Left hindlimb (tissue), 1 donor: ENCODE measurements at regions not wholly inside any gene's neighbourhood (a gene's known extent, or its start where the extent isn't known, plus 50 kb on each side); places are given as distances from the start of the nearest gene placed in this dataset.

ENCODE experiments used
- DNase-seq: peaks from one replicate; pipeline ENCODE4 v3.0.0-alpha.2; 2018

- DNase-seq, result no peak
Measured at GRCh38 chr18:42271647-42272414, 316.8 kb downstream of the PIK3C3 start.

DNA sequence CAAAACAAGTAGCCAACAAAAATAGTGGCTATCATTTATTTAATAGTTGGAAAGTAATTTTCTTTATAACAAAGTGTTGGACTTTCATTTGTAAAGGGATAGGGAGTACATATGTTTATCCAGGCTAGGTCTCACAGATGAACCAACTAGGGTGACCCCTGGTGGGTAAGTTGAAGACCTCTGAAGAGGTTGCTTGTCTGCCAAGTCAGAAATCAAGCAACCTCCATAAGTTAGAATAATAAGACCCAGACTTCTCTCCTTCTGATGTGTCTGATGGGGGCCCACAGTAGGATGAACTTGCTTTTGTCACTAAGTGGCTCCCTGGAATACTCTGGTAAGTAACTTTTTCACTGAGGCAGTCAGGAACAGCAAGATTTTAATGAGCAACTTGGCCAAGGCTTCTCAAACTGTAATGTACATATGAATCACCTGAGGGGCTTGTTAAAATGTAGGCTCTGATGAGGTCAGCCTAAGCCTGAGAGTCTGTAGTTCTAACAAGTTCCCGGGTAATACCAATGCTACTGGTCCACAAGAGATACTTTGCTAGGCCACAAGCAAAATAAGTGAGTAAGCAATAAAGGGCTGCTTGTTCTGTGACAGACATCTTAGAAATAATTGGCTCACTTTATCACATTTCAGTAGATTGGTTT lies 319.6 kb downstream of the PIK3C3 start:
- DNase-seq, result no peak

GRCh38 chr18:42275138-42275535 lies 320.1 kb downstream of the PIK3C3 start:
- no peak for DNase-seq

DNA sequence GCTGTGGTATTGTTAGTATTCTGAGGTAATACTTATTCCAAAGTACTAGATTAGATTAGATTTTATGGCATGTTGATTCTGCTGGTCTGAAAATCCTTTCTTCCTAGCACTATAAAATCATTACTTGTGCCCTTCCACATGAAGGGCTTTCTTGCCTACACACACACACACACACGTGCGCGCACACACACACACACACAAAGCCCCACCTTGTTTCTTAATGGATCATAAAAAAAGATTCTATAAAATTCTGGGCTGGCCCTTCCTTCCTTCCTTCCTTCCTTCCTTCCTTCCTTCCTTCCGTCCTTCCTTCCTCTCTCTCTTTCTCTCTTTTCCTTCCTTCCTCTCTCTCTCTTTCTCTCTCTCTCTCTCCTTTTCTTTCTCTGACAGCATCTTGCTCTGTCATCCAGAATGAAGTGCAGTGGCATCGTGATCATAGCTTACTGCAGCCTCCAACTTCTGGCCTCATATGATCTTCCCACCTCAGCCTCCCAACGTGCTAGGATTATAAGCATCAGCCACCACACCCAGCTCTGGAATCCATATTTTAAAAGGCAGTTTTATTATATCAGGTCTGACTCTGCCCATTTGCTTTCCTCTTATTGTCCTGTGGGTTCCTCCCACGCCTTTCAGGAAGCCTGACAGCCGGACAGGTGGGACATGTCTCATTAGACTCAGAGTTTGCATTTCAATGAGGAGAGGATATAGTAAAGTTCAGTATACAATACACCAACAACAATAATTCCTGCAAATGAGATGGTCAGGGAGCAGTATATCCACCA lies 321.1 kb downstream of the PIK3C3 start:
- DNase-seq, result no peak

DNA sequence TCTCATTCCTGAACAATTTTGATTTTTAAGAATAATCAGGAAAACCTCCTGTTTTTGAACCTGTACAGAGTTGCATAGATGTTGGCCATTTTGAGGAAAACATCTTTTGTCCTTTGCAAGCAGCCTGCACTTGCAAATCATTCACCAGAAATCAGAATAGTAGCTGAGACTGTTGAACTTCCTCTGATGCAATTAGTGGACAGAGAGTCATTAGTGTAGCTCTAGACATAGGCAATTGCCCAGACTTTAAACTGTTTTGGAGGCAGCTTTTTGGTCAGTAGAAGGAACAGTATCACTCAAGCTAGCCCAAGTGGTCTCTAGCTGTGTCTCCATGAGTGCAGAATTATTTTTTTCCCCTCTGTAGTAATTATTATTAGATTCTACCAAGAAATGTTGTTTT lies 326.1 kb downstream of the PIK3C3 start:
- no peak for DNase-seq

DNA sequence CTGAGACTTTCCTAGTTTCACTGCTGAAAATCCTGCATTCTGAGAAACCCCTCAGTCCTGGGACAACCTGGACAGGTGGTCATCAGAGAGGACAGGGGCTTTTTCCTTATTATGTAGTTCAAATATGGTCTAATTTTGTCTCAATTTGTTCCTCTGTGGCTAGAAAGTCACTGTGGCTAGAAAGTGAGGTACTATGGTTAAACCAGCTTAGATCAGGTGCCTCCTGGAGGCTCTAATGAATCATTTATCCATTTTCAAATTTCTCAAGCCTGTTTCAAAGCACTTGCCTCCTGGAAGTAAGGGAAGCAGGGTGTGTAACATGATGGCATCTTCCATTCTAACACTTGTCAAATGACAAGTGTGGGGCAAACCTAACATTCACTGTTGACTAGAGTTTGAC lies 326.8 kb downstream of the PIK3C3 start:
- no peak for DNase-seq

DNA sequence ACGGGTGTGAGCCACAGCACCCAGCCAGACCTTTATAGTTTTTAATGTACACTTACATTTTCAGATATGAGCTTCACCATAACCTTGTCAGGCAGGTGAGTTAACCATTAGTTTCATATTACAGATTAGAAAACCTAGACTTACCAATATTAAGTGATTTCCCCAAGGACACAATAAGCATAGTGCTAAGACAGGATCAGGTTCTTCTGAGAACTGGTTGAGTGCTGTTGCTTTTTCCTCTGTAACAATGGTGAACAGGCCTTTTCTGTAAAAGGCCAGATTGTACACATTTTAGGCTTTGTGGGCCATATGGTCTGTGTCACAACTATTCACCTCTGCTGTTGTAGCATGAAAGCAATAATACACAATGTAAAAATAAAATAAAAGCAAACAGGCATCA lies 332.0 kb downstream of the PIK3C3 start:
- DNase-seq, result no peak

DNA sequence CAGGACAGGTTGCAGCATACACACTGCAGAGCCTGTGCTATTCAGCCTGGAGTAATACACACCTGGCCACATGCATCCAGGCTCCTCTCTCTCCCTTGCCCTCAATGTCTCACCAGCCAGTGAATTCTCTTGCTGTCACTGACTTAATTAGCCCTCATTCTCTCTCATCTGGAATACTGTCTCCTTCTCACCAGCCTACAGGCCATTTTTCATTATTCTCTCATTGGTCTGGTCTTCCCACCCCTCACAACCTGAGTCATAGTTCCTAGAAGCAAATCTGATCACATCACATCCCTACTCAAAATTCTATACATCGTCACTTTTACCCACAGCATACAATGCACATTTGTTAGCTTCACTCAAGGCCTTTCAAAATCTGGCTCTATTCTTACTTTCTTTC lies 333.1 kb downstream of the PIK3C3 start:
- DNase-seq, result no peak

DNA sequence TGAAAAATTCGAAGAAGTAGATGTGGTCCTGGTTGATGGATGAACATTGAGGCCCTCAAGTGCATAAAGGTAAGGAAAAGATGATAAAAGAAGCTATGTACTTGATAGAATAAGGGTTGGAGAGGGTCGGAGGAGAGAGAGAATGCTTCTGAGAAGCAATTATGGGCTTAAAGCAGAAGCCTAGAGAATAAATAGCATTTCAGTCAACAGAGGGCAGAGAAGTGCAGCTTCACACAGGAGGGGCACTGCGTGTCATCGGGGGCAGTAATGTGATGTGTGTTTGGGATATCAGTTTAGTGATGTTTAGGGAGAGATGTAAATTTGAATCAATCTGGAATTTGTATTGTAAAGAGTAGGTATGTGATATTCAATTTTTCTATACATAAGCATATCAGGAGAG lies 334.5 kb downstream of the PIK3C3 start:
- DNase-seq, result no peak

GRCh38 chr18:42290318-42291307 lies 335.6 kb downstream of the PIK3C3 start:
- DNase-seq, result no peak

DNA sequence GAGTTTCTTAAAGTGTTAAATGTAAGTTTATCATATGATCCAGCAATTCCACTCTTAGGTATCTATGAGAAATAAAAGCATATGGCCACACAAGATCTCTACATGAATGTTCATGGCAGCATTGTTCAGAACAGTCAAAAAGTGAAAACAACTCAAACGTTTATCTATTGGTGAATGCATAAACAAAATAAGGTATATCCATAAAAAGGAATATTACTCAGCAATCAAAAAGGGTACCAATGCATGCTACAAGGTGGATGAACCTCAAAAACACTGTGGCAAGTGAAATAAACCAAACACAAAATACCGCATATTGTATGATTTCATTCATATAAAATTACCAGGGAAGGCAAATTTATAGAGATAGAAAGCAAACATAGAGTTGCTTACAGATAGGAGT lies 337.6 kb downstream of the PIK3C3 start:
- no peak for DNase-seq

DNA sequence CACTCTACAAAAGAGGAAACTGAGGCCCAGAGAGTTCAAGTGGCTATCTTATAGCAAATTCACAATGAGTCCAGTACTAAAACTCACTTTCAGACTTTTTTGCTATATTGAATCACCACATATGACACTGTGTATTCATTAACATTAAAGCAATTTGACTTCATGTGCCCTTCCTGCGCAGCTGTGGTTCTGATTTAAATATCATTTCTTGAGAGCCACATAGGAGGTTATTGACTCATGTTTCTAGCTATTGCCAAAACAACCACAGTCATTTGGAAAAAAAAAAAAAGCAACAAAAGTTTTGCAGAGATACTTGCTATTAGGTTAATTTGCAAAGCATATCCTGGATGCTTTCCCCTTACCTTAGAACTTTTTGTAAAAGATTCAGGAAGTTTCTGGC lies 341.2 kb downstream of the PIK3C3 start:
- DNase-seq, result no peak

- DNase-seq, result no peak
Measured at GRCh38 chr18:42296723-42297122, 341.7 kb downstream of the PIK3C3 start.

GRCh38 chr18:42298759-42299675 lies 344.0 kb downstream of the PIK3C3 start:
- DNase-seq, result peak; percentile 74

DNA sequence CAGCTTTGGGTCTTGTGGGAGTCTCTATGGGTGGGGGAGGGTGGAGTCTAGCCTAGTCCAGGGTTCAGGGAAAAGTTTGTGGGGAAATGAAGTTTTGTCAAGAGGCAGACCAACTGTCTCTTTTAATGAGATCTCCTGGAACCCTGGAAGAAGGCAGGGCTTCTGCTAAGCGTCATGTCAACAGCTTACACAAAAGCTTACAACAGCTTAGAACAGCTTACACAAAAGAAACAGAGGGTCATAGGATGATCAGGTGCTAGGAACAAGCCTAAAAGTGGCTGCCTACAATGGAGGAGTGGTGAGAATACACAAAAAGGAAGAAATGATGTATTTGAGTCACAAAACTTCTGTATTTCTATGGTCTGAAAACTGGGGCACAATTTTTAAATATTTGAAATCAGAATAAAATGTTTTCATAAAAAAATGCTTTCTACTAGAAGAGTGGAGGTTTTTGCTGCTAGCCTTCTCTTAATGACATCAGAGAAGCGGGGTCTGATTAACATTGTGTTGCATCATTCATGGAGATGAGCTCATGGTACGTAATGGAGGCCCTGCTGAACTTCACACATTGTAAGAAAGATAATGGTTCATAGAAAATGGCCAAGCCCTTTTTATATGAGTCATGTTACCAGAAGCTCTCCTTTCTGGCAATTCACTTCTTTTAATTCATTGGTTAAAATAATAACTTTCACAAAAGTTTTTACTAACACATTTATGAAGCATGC lies 351.0 kb downstream of the PIK3C3 start:
- no peak for DNase-seq

DNA sequence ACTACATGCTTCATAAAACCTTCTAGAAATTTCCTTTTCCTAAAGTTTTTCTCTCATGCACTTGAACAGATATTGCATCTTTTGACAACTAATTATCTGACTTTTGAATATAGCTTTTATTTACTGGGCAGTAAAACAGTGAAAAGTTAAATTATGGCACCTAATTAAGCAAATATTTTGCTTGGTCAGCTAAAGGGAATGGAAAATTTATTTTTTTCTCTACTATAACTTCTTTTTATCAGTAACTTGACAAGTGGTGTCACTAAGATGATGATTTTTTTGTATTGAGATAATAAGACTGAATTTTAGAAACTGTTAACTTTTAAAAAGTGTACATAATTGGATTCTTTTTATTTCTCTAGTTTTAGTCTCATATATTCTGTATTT lies 351.6 kb downstream of the PIK3C3 start:
- DNase-seq, result no peak

DNA sequence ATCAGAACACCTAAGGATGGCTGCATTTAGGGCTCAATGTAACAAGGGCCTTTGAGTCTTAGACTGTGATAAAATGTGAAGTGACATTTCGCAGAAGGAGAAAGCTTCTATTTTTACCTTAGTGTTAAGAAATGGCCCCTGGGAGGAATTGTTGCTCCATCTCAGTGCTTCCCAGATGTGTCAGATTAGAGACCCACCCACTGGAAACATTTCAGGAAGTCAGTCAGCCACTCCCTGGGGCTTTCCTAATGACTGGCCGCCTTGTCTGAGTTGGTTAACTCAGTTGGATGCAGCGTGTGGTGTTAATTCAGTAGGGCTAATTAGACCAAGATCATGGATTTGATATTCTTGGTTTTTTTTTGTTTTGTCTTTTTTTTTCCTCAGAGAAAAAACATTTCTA lies 355.9 kb downstream of the PIK3C3 start:
- DNase-seq, result no peak

DNA sequence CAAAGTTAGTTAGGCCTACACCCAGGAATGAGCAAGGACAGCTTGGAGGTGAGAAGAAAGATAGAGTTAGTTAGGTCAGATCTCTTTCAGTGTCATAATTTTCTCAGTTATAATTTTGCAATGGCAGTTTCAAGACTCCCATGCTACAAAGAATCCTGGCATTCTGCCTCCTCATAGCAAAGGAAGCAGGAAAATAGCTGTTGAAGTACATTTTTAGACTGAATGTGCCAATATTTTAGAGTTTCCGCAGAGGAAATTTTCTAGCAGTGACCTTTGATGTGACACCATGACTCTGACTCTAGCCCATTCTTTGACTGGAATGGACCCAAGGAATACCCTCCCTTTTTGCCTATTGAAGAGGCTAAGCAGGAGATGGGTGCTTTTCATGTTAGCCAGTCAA lies 371.7 kb downstream of the PIK3C3 start:
- DNase-seq, result no peak

GRCh38 chr18:42328931-42329330 lies 373.9 kb downstream of the PIK3C3 start:
- no peak for DNase-seq

- DNase-seq, result no peak
Measured at GRCh38 chr18:42330296-42330695, 375.3 kb downstream of the PIK3C3 start.

DNA sequence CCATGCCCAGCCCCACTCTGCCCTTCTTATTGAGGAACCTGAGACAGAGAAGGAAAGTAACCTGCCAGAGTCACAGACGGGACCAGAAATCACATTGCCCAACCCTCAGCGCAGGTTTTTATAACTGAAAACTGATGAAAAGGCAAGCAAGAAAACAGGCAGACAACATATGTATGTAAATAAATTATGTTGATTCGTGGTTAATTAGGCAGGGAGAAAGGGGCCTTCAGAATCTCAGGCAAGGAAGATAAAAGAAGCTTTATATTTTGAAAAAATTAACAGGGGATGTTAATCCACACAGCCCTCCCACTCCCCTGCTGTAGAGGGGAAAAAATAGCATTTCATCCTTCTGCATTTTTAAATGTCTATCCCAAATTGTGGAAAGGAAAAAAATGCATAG lies 378.5 kb downstream of the PIK3C3 start:
- no peak for DNase-seq
